ENCODE measurements at regions not wholly inside any gene's neighbourhood (a gene's known extent, or its start where the extent isn't known, plus 50 kb on each side); places are given as distances from the start of the nearest gene placed in this dataset.
"Not testable (repeated sequence)": the region's sequence is repeated elsewhere in the genome, so short reads cannot be mapped to it uniquely, and the experiment has no call there.

DNA sequence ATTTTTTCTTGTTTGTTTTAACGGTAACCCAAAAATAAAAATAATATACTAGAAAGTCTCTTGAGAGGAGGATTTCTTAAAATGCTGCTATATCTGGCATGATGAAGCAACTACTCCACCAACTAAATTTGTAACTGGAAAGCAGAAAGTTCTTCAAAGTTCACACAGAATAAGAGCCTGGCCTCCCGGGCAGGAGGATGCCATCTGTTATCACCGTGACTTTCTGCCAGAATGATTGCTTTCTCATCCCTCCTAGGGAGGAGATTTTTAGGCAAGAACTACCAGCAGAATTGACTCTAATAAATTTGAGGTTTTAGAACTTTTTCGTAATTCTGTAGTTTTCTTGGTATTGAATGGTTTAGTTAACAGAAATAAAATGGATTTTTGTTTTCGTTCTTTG lies 464.6 kb upstream of the ACTBL2 start:
- no peak for DNase-seq (ENCODE audit: low spot score)

DNA sequence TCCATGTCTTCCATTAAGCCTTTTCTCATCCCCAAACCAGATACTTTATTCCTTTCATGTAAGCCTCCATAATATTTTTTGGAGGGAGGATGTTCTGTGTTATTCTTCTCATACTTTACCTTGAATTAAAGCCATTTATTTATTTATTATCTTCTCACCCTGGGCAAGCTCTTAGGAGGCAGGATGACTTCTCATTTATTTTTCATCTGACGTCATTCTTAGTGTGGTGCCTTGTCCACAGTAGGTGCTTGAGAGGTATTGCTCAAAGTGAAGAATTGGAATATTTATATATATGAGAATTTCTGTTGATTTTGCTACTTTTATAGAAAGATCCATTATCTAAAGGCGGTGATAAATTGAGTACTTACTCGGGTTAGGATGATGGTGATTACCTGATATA lies 458.3 kb upstream of the ACTBL2 start:
- no peak for DNase-seq (ENCODE audit: low spot score)

DNA sequence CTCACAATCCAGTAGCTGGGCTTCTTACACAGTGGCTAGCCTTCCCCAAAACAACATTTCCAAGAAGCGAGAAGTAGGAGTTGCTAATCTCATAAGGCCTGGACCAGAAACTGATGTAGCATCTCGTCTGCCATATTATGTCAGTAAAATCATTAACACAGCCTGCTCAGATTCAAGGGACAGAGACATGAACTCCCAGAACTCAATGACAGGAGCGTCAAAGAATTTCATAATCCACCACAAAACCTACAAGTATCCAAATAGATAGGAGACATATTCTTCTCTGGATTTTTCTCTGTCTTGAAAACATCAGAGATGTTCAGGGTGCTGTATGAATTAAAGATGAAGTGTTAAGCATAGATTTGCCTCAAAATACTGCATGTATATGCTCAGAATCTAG lies 457.6 kb upstream of the ACTBL2 start:
- no peak for DNase-seq (ENCODE audit: low spot score)

DNA sequence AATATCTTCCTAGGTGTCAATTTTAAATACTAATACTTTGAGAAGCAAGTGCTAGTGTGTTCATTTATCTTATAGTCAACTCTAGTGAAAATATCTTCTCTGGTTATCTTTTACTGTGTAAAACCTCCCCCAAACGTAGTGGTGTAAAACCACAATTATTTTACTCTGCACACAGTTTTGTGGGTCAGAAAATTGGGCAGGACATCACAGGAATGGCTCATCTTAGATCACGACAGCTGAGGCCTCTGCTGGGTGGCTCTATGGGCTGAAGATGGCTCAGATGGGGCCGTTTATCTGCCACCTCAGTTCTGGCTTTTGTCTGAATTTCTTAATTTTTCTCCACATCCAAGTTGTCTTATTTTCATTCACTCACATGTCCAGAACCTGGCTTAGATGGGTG lies 457.2 kb upstream of the ACTBL2 start:
- DNase-seq (ENCODE audit: low spot score): no peak

DNA sequence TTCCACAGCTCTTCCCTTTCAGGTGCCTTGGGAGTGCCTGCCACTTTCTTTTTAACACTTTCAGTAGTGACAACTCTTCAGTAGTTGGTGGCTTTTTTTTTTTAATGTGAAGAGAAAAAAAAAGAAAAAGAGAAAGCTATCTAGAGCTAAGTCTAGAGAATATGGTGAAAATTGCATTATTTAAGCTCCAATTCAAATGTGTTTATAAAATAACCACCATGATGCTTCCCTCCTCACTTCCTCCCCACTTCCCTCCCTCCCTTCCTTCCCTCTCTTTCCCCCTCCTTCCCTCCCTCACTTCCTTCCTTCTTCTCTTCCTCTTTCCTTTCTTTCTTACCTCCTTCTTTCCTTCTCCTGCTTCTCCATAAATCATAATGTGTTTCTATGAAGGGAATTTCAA lies 456.7 kb upstream of the ACTBL2 start:
- DNase-seq (ENCODE audit: low spot score): no peak

DNA sequence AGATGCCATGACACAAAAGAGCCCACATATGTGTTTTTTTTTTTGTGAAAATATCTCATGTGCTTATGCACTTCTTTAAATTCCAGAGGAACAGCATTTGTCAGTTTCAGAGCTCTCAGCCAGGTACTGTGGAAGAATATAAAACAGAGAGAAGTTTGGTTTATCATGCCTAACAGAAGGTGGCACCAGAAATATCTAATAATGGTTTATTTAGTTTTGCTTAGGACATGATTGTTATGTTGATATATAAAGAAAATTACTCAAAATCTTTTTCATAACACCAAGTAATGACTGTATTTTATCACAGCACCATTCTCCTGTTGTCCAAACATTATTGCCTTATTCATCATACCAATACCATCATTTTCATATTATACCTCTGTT lies 455.6 kb upstream of the ACTBL2 start:
- no peak for DNase-seq (ENCODE audit: low spot score)

- no peak for DNase-seq (ENCODE audit: low spot score)
Measured at GRCh38 chr5:57937501-57938173, 455.0 kb upstream of the ACTBL2 start.

DNA sequence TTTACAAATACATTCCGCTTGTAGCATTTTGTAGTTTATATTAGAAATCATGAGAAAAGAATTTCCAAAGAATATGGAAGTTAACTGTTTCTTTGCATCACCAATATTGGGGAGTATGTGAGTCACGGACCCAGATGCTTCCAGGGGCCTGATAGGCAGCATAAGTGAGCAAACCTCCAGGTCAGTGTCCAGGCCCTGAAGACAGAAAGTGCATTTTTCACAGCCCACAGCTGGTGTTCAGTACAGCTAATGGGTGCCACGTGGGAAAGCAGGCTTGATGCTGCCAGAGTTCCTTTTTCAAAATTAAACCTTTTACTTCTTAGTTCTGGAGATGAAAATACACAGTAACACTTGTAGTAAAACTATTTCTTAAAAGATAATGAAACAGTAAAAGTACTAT lies 454.4 kb upstream of the ACTBL2 start:
- DNase-seq (ENCODE audit: low spot score): no peak

DNA sequence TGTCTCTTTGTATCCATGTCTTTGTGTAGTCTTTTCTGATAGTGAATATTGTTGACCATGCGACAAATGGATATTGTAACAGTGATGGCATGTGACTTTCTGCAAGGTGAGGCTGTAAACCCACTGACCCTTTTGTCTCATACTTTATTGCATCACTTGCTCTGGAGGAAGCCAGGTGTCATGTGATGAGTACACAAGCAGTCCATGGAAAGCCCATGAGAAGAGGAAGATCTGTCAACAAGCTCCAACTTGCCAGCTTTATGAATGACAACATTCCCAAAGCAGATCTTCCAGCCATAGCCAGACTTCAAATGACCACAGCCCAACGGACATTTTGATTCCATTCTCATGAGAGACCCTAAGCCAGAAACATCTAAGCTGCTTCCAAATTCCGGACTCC lies 450.1 kb upstream of the ACTBL2 start:
- DNase-seq (ENCODE audit: low spot score): no peak

DNA sequence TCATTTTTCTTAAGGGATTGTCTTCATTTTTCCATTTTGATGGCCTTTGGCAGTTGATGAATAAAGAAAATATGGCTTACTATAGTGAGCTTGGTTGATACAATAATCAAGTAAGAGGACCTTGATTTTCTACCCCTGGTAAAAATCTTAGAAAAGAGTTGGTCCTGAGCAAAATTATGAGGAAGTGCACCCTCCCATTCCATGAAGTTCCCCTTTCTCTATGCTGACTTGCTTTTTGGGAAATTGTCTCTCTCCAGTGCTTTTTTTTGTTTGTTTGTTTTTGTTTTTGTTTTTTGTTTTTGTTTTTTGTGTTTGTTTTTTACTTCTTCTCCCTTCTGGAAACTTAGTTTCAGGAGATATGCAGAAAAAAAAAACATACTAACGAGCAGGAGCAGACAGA lies 449.2 kb upstream of the ACTBL2 start:
- DNase-seq (ENCODE audit: low spot score): no peak

DNA sequence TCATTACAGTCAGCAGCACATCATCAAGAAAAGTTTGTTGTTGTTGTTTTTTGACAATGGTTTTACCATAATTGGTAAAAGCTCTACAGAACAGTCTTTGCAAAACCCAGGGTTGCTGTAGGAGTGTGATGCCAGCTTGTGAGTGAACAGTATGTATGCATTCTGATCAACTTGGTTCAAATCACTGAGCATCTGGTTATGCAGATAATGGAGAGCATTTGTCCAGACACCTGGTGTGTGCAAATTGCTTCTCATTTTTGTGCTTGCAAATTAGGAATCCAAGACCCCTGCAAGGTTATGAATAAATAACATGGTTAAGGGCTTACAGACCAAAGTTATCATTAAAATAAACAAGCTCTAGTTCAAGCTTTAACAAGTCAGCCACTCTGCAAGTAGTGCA lies 448.7 kb upstream of the ACTBL2 start:
- DNase-seq (ENCODE audit: low spot score): no peak

DNA sequence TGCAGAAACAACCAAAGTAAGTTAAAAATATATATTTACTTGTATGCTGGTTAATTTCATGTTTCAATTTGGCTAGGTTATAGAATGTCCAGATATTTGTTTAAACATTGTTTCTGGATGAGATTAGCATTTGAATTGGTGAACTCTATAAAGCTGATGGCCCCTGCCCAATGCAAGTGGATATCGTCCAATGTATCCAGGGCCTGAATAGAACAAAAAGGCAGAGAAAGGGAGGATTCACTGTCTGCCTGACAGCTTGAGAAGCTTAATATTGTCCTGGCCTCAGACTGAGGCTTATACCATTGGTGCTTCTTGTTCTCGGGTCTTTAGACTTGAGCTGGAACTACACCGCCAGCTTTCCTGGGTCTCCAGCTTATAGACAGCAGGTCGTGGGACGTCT lies 446.7 kb upstream of the ACTBL2 start:
- no peak for DNase-seq (ENCODE audit: low spot score)

- DNase-seq (ENCODE audit: low spot score): not testable (repeated sequence)
Measured at GRCh38 chr5:57923094-57923493, 440.5 kb upstream of the ACTBL2 start.

DNA sequence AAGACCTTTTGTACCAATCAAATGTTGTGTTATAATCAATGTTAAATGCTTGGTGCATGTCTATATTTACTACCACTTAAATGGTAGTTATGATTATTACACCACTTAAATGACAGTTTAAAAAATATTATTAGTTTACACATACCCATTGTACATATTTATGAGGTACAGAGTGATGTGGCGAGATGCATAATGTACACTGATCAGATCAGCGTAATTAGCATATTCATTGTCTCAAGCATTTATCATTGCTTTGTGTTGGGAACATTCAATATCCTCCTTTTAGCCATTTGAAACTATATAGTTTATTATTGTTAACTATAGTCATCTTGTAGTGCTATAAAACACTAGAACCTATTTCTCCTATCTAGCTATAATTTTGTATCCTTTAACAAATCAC lies 434.4 kb upstream of the ACTBL2 start:
- no peak for DNase-seq (ENCODE audit: low spot score)

GRCh38 chr5:57915536-57915935 lies 432.9 kb upstream of the ACTBL2 start:
- no peak for DNase-seq (ENCODE audit: low spot score)

GRCh38 chr5:57911438-57911837 lies 428.8 kb upstream of the ACTBL2 start:
- no peak for DNase-seq (ENCODE audit: low spot score)

DNA sequence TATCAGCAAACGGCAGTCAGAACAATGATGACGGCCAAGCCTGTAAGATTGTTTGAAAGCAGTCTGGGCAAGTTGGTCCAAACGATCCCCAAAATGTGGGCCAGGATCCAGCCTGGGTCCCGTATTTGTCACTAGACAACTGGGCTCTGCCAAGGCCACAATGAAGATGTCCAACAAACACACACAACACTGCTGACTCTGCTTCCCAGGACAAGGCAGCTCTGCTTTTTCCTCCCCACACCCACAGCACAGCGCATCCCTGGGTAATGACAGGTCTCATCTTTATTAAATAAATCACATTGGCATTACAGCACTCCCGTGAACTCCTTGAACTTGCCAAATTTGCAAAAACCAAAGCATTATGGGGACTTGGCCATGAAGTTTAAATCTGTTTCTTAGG lies 424.1 kb upstream of the ACTBL2 start:
- DNase-seq (ENCODE audit: low spot score): no peak

DNA sequence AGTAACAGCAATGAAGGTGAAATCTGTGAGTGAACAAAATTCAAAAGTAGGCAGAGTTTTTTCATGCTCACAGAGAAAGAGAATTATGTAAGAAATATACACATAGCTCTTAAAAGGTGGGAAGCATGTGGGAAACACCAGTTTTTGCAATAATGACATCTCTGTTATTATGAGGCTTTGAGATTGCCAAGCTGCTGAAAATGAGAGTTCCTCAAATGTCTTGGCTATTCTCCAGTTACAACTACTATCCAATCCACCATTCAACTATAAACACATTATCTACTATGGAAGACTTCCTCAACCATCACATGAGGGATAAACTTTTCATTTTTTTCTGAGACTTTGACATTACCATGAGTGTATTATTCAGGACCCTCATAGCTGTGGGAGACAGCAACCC lies 420.8 kb upstream of the ACTBL2 start:
- no peak for DNase-seq (ENCODE audit: low spot score)

GRCh38 chr5:57902095-57902494 lies 419.5 kb upstream of the ACTBL2 start:
- DNase-seq (ENCODE audit: low spot score): no peak

DNA sequence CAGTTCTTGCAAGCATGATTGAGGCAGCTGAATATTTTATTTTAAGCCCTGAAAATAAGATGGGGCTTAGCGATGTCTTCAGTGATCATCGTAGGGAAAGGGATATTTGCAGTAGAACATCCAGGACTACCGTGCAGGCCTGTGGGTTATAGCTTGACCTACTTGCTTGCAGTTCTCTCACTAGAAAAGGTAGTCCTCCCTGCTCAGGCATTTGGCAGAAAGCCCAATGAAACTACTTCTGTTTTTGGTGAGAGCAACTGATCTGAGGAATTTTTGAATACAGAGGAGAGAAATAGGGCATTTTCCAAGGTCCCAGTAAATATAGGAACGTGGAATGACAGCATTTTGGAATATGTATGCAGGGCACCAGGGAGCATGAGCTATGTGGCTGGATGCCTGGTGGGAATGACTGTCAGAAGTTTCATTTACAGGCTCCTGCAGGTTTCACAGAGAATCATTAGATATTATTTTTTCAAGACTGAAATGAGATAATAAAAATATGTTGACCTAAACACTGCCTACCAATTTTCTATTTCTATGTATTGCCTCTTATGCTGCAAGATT lies 417.9 kb upstream of the ACTBL2 start:
- no peak for DNase-seq (ENCODE audit: low spot score)

- DNase-seq (ENCODE audit: low spot score): no peak
Measured at GRCh38 chr5:57896576-57896975, 414.0 kb upstream of the ACTBL2 start.

DNA sequence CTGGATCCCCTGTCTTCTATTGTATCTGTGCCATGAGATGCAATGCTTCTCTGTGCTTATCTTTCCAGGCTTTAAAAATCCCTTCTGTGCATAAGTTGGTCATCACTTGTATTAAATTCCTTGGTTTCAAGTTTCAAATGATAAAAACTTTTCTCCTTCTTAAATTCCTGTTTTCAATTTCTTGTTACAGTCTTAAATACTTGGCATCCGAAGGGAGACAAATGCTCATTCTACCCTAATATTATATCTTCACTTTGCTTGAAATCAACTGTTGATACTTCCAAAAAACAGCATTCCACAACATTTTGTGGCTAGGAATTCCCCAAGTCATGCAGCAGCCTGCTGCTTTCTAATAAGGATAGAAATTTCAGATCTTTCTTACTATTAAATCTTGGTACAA lies 413.2 kb upstream of the ACTBL2 start:
- no peak for DNase-seq (ENCODE audit: low spot score)

GRCh38 chr5:57893926-57894325 lies 411.3 kb upstream of the ACTBL2 start:
- DNase-seq (ENCODE audit: low spot score): no peak

GRCh38 chr5:57891443-57891842 lies 408.8 kb upstream of the ACTBL2 start:
- DNase-seq (ENCODE audit: low spot score): no peak

DNA sequence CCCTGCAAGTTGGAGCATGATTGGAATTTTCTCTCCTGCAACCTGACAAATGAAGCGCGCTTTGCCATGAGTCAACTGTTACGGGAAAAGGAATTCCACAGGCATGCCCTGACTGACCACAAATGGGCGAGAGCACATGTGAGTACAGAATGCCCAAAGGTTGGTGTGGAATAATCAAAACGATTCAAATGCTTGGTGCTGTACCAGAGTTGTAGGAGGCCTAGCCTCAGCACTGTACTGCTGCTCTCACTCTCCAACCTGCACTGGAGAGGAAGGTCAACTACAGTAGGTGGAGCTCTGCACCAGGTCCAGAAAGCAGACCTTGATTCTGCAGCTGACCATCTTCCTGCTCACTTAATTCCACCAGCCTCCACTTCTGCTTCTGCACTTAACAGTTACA lies 406.9 kb upstream of the ACTBL2 start:
- DNase-seq (ENCODE audit: low spot score): no peak
